ENCODE measurements at regions not wholly inside any gene's neighbourhood (a gene's known extent, or its start where the extent isn't known, plus 50 kb on each side); places are given as distances from the start of the nearest gene placed in this dataset.
"Not testable (repeated sequence)": the region's sequence is repeated elsewhere in the genome, so short reads cannot be mapped to it uniquely, and the experiment has no call there.

DNA sequence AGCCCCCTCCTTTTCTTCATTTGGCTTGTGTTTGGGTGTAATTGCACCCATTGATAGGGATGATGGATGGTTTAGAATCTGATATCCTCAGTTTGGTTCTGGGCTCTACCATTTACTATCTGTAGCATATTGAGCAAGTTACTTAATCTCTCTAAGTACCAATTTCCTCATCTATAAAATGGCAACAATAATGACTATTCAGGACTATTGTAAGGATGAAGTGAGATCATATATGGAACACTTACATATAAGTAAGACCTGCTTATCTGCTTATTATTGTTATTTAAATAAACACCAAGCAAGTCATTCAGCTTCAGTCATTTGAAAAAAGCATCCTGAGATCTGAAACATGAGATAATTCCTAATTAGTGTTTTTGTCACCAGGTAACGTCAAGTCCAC is 127.0 kb downstream of the SEC23IP start:
- Mint-ChIP-seq H3K9me3 (peaks cover 0 to 3% (median 0%) of the 10 kb centered on the region in 9 donors), H3K4me3 (no peak overlapping the region), H3K36me3 (no peaks in the 10 kb centered on the region), H3K27me3 (peaks cover 15 to 51% (median 22%) of the 10 kb centered on the region in 5 donors), H3K27ac (peak overlapping the region in 2 of 10 donors; percentile 10 to 40), H3K4me1 (no peaks in the 10 kb centered on the region)
- POLR2A ChIA-PET = no interaction called here
- DNase-seq (no peak), ATAC-seq (no peak)

DNA sequence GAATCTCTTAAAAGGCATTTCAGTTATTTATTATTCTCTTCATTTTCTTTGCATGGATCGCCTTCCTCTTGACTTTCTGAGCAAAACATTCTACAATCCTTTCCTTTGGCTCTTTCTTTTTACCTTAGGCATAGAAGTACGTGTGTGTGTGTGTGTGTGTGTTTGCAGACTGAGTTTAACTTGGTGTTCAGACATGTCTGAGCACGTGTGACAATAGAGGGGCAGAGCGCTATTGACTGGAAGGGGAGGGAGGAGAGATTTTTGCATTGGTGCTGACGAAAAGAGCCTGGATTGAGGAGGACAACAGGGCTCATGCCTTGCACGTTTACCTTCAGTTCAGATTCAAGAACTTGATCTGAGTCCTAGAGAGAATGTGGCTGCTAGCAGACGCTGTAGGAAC is 129.8 kb downstream of the SEC23IP start:
- Mint-ChIP-seq H3K4me3 (no peak overlapping the region), H3K27ac (no peak overlapping the region), H3K36me3 (no peaks in the 10 kb centered on the region), H3K4me1 (no peaks in the 10 kb centered on the region), H3K9me3 (peaks cover 0 to 6% (median 0%) of the 10 kb centered on the region in 9 donors), H3K27me3 (peaks cover 15 to 54% (median 20%) of the 10 kb centered on the region in 5 donors)
- no peak for ATAC-seq
- DNase-seq = no peak
- POLR2A ChIA-PET = no interaction called here

DNA sequence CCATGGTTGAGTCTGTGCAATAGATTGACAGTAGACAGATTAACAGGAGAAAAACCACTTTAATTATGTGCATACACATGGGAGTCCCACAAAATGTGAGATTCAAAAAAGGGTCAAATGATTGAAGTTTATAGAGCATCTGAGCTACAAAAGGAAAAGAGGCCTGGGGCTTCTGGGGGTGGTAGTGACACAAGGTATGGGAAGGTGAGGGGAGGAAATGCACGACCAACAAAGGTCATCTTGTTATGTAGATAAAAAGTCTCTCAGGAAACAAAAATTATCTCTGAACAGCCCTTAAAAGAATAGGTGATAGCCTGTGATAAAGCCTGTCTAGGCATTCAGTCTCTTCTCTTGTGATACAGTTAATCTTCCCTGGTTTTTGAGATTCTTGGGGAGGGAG is 141.7 kb downstream of the SEC23IP start:
- Mint-ChIP-seq H3K4me3 (no peak overlapping the region), H3K27ac (no peak overlapping the region), H3K36me3 (no peaks in the 10 kb centered on the region), H3K9me3 (no peaks in the 10 kb centered on the region), H3K27me3 (peaks cover 1 to 14% (median 7%) of the 10 kb centered on the region in 5 donors), H3K4me1 (no peaks in the 10 kb centered on the region)
- POLR2A ChIA-PET = no interaction called here
- DNase-seq = no peak
- no peak for ATAC-seq

DNA sequence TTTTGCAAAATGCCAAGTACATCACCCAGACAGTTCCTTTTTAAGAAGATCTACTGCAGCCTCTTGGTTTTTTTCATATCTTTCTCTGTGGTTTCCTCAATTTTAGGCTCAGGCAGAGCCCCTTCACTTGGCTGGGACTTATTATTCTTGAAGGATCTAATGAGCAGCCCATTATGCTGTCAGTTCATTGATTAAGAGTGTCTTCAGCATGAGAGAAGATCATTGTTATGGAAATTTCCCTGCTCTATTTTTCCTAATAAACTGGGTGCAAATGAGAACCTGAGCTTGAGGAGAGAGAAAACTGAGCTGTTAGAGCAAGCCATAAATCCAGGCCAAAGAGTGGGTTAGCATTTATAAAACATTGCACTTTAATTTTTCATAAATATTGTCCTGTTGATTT is 146.5 kb downstream of the SEC23IP start:
- no peak for DNase-seq
- Mint-ChIP-seq H3K27ac (no peak overlapping the region), H3K4me1 (peaks cover 0 to 2% (median 0%) of the 10 kb centered on the region in 4 donors), H3K36me3 (no peaks in the 10 kb centered on the region), H3K9me3 (no peaks in the 10 kb centered on the region), H3K4me3 (no peak overlapping the region), H3K27me3 (peaks cover 1 to 9% (median 6%) of the 10 kb centered on the region in 5 donors)
- no peak for ATAC-seq
- POLR2A ChIA-PET = no interaction called here

DNA sequence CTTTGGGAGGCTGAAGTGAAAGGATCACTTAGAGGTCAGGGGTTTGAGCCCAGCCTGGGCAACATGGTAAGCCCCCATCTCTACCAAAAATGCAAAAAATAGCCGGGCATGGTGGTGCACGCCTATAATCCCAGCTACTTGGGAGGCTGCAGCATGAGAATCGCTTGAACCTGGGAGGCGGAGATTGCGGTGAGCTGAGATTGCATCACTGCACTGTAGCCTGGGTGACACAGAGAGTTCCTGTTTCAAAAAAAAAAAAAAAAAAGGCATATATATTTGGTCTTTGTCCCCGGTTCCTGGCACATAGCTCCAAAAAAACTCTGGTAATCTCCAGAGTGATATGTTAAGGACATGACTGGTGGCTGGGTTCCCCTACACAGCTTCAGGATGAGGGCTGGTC is 147.3 kb downstream of the SEC23IP start:
- POLR2A ChIA-PET = no interaction called here
- no peak for ATAC-seq
- Mint-ChIP-seq H3K9me3 (no peaks in the 10 kb centered on the region), H3K27ac (no peak overlapping the region), H3K4me3 (no peak overlapping the region), H3K27me3 (peaks cover 1 to 7% (median 5%) of the 10 kb centered on the region in 5 donors), H3K4me1 (peaks cover 0 to 2% (median 0%) of the 10 kb centered on the region in 4 donors), H3K36me3 (no peaks in the 10 kb centered on the region)
- no peak for DNase-seq

DNA sequence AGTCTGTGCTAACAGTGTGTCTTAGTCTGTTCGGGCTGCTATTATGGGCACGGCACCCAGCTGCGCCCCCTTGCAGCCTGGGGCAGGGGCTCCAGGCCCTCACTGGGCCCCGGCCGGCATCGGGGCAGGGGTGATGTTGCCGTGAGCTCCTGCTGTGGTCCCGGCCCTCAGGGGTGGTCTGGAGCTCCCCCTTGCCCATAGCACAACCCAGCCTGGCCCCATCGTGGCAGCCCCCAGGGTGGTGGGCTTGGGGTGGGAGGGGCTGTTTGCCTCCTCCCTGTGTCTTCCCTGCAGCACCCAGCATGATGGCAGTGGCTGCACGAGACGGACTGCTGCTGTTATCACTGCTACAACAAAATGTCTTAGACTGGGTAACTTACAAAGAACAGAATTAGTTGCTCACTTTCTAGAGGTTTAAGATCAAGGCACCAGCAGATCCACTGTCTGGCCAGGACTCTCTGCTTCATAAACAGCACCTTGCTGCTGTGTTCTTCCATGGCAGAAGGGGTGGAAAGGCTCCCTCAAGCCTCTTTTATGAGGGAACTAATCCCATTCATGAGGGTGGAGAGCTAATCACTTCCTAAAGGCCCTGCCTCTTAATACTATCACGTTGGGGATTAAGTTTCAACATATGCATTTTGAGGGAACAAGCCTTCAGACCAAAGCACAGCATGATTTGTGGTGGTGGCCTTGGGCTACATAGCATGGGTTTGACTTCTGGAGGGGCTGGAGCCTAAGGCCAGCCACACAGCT is 149.5 kb downstream of the SEC23IP start:
- Mint-ChIP-seq H3K9me3 (no peaks in the 10 kb centered on the region), H3K4me3 (no peak overlapping the region), H3K4me1 (peaks cover 0 to 2% (median 0%) of the 10 kb centered on the region in 4 donors), H3K27me3 (peaks cover 0 to 4% (median 2%) of the 10 kb centered on the region in 5 donors), H3K36me3 (no peaks in the 10 kb centered on the region), H3K27ac (no peak overlapping the region)
- DNase-seq (no peak), ATAC-seq (no peak)
- POLR2A ChIA-PET = no interaction called here

DNA sequence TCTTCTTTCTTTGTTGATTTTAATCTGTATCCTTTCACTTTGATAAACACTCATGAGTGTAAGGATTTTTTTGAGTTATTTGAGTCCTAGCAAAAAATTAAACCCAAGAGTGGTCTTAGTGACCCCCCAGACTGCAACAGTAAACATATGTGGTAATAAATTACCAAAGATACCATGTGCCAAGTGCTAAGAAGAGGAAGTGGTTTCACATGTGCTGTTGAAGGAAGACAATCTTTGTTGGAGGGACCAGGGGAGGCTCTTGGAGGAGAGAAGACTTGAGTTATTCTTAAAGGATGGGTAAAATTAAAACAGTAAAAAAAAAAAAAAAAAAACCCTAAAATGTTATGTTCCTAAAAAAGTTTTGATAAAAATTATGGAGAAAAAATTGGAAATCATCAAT is 150.2 kb downstream of the SEC23IP start:
- no peak overlapping the region for H3K27ac Mint-ChIP-seq
- DNase-seq (no peak), ATAC-seq (no peak)
- no peaks in the 10 kb centered on the region for H3K36me3 Mint-ChIP-seq
- H3K9me3 Mint-ChIP-seq = no peaks in the 10 kb centered on the region
- POLR2A ChIA-PET = no interaction called here
- no peak overlapping the region for H3K4me3 Mint-ChIP-seq
- peaks cover 0 to 3% (median 2%) of the 10 kb centered on the region in 5 donors for H3K27me3 Mint-ChIP-seq
- peaks cover 0 to 2% (median 0%) of the 10 kb centered on the region in 4 donors for H3K4me1 Mint-ChIP-seq

DNA sequence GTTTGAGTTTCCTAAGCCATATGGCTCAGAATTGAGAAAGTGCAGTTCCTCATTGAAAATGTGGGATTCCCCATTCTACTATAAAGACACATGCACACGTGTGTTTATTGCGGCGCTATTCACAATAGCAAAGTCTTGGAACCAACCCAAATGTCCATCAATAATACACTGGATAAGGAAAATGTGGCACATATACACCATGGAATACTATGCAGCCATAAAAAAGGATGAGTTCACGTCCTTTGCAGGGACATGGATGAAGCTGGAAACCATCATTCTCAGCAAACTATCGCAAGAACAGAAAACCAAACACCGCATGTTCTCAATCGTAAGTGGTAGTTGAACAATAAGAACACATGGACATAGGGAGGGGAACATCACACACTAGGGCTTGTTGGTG is 154.8 kb downstream of the SEC23IP start:
- ATAC-seq, H3K4me3 Mint-ChIP-seq, DNase-seq, POLR2A ChIA-PET, H3K27ac Mint-ChIP-seq, H3K9me3 Mint-ChIP-seq, H3K4me1 Mint-ChIP-seq, H3K36me3 Mint-ChIP-seq: not testable (repeated sequence)
- peaks cover 3 to 19% (median 11%) of the 10 kb centered on the region in 5 donors for H3K27me3 Mint-ChIP-seq

DNA sequence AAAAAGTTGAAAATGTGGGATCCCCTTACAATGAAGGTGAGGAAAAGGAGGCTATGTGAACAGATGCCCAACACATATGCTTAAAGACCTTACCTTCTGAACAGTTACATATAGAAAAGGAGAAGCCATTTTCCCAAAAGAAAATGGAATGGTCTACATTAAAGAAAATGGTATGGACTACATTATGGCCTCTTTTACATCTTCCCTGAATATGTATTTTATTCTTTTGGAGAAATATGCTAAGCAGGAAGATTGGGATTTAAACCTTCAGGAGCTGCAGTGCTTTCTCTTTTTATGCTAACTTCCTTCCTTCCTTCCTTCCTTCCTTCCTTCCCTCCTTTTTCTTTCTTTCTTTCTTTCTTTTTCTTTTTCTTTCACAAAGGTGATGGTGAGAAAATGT is 155.4 kb downstream of the SEC23IP start:
- no peaks in the 10 kb centered on the region for H3K36me3 Mint-ChIP-seq
- POLR2A ChIA-PET = no interaction called here
- H3K27ac Mint-ChIP-seq = no peak overlapping the region
- H3K27me3 Mint-ChIP-seq = peaks cover 5 to 24% (median 16%) of the 10 kb centered on the region in 5 donors
- no peaks in the 10 kb centered on the region for H3K9me3 Mint-ChIP-seq
- DNase-seq = no peak
- H3K4me1 Mint-ChIP-seq = no peaks in the 10 kb centered on the region
- no peak for ATAC-seq
- no peak overlapping the region for H3K4me3 Mint-ChIP-seq

DNA sequence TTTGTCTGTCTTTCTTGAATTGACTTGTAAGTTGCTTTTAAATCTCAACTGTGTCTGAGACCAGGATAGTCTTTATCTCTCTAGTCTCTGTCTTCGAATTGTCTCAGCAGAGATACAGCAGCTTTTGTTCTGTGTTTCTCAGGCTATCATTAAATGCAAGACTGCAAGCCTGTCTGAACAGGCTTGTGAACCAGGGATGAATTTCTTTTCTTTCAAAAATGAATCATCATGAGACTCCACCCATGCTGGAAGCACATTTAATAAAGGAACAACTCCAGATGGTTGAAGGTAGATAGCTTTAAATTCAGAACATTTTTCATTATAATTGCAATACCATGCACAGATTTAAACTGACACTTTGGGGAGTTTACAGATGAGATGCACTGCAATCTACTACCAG is 155.9 kb downstream of the SEC23IP start:
- POLR2A ChIA-PET = no interaction called here
- Mint-ChIP-seq H3K4me1 (no peaks in the 10 kb centered on the region), H3K27ac (no peak overlapping the region), H3K36me3 (no peaks in the 10 kb centered on the region), H3K9me3 (no peaks in the 10 kb centered on the region), H3K4me3 (no peak overlapping the region), H3K27me3 (peaks cover 5 to 29% (median 19%) of the 10 kb centered on the region in 5 donors)
- no peak for DNase-seq
- ATAC-seq = no peak

DNA sequence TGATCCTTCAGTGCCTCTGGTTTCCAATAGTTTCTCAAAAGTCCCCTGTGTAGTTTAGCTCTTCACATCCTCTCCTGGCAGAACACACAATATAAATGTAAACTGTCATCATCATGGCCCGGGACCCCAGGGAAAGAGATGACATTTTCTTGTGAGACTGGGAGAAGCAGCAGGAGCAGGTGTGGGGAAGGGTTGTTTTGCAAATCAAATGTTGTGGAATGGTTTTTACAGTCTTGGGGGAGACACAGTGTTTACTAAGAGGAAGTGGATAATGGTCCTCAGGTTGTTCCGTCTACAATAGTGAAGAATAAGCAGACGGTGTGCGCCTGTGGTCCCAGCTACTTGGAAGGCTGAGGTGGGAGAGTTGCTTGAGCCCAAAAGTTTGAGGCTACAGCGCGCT is 159.1 kb downstream of the SEC23IP start:
- Mint-ChIP-seq H3K36me3 (no peaks in the 10 kb centered on the region), H3K9me3 (peaks cover 0 to 1% (median 0%) of the 10 kb centered on the region in 9 donors), H3K27ac (peak overlapping the region in 1 of 10 donors; percentile 4), H3K4me1 (no peaks in the 10 kb centered on the region), H3K4me3 (no peak overlapping the region), H3K27me3 (peaks cover 12 to 37% (median 24%) of the 10 kb centered on the region in 5 donors)
- DNase-seq (no peak), ATAC-seq (no peak)
- POLR2A ChIA-PET = no interaction called here

DNA sequence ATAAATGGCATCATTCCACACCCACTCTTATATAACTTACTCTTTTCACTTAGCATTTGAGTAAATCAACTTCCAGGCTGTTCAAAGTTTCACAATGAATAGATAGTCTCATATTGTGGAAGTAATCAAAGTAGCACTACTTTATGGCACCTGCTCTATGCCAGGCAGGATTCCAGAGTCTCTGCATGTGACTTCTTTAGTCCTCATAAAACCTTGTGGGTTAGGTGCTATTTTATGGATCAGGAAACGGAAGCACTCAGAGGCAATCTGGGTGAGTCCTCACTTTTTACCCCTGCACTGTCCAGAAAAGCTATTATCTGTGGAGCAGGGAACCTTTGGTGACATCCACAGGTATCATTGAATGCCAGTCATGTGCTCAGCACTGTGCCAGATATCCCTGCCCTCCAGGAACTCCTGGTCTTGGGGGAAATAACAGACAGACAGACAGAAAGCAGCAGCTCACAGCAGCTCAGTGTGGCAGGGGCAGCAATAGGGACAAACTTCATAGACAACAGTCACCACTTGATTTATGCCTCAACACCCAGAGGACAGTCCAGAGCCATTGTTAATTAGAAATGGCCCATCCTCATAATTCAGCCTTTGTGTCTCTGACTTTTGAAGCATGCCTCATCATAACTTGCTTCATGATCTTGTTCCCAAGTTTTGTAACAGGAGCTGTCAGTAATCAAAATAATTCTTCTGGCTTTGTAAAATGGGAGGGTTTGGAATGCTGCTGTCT is 160.6 kb downstream of the SEC23IP start:
- Mint-ChIP-seq H3K36me3 (no peaks in the 10 kb centered on the region), H3K9me3 (peaks cover 0 to 1% (median 0%) of the 10 kb centered on the region in 9 donors), H3K4me1 (no peaks in the 10 kb centered on the region), H3K4me3 (no peak overlapping the region), H3K27me3 (peaks cover 18 to 37% (median 26%) of the 10 kb centered on the region in 5 donors), H3K27ac (peak overlapping the region in 1 of 10 donors; percentile 7)
- POLR2A ChIA-PET = no interaction called here
- no peak for DNase-seq
- ATAC-seq = no peak

DNA sequence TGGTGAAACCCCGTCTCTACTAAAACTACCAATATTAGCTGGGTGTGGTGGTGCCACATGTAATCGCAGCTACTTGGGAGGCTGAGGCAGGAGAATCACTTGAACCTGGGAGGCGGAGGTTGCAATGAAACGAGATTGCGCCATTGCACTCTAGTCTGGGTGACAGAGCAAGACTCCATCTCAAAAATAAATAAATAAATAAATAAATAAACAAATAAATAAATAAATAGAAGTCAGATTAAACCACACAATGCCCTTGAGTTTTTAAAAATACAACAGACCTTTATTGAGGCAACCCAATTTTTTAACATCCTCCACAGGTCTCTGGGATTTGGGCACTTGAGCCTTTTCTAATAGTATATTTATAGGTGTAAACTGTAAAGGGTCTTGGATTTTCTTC is 167.3 kb downstream of the SEC23IP start:
- H3K4me3 Mint-ChIP-seq, H3K4me1 Mint-ChIP-seq, H3K36me3 Mint-ChIP-seq, H3K27ac Mint-ChIP-seq, ATAC-seq, DNase-seq, H3K9me3 Mint-ChIP-seq, POLR2A ChIA-PET: not testable (repeated sequence)
- H3K27me3 Mint-ChIP-seq = peaks cover 12 to 27% (median 25%) of the 10 kb centered on the region in 5 donors
